Keratinocyte (primary cell): ENCODE measurements at regions not wholly inside any gene's neighbourhood (a gene's known extent, or its start where the extent isn't known, plus 50 kb on each side); places are given as distances from the start of the nearest gene placed in this dataset.
"Not testable (repeated sequence)": the region's sequence is repeated elsewhere in the genome, so short reads cannot be mapped to it uniquely, and the experiment has no call there.

Source experiments
- DNase-seq: peaks from one replicate; pipeline ENCODE4 v3.0.0-alpha.2; 2011; ENCODE audit warnings: low read depth, missing footprints, low spot score
- FAIRE-seq: peaks from 2 replicates; lab custom pipeline; 2011; peaks lifted over from hg19 to GRCh38; lab: Jason Lieb, UNC
- H2AFZ ChIP-seq: 2 replicates; pipeline ENCODE4 v1.6.0; 2012; ENCODE audit warnings: low read length, control low read depth, inconsistent platforms; ENCODE audit not compliant: control insufficient read depth
- H3K27ac ChIP-seq: 2 replicates; pipeline ENCODE4 v1.5.1; 2011; ENCODE audit warnings: low read length; ENCODE audit not compliant: control insufficient read depth, insufficient read depth
- H3K27me3 ChIP-seq: 3 replicates; pipeline ENCODE4 v1.6.0; 2011; ENCODE audit warnings: low read length; ENCODE audit not compliant: control insufficient read depth, insufficient read depth; ENCODE audit errors: extremely low read depth
- H3K36me3 ChIP-seq, 2 experiments: 2 replicates in 1 of 2; 3 replicates in 1 of 2; pipeline ENCODE4 v1.5.1; 2011; ENCODE audit warnings: low read length in 2 of 2, mild to moderate bottlenecking in 1 of 2; ENCODE audit not compliant: control insufficient read depth in 2 of 2, insufficient read depth in 2 of 2; ENCODE audit errors: extremely low read depth in 1 of 2
- H3K4me1 ChIP-seq: 3 replicates; pipeline ENCODE4 v1.5.1; 2011; ENCODE audit warnings: low read length; ENCODE audit not compliant: control insufficient read depth, insufficient read depth; ENCODE audit errors: extremely low read depth
- H3K4me2 ChIP-seq: 3 replicates; pipeline ENCODE4 v1.6.0; 2011; ENCODE audit warnings: low read depth, low read length; ENCODE audit not compliant: control insufficient read depth, insufficient read depth; ENCODE audit errors: extremely low read depth
- H3K4me3 ChIP-seq, 3 experiments: fragments of 200-600 bp in 1 of 3; sonication (generic) in 1 of 3; 2 replicates in 2 of 3; 3 replicates in 1 of 3; pipeline ENCODE4 v1.5.1; 2011 to 2016; ENCODE audit warnings: low read length in 3 of 3, mild to moderate bottlenecking in 3 of 3, control low read depth in 2 of 3, inconsistent platforms in 1 of 3, low read depth in 1 of 3, mixed read lengths in 1 of 3, mixed run types in 1 of 3, moderate library complexity in 1 of 3; ENCODE audit not compliant: control insufficient read depth in 2 of 3, insufficient read depth in 2 of 3; ENCODE audit errors: extremely low read depth in 1 of 3
- H3K79me2 ChIP-seq: 2 replicates; pipeline ENCODE4 v1.6.0; 2012; ENCODE audit warnings: low read length; ENCODE audit not compliant: control insufficient read depth, insufficient read depth
- H3K9ac ChIP-seq: 3 replicates; pipeline ENCODE4 v1.6.0; 2011; ENCODE audit warnings: low read length; ENCODE audit not compliant: control insufficient read depth, insufficient read depth; ENCODE audit errors: extremely low read depth
- H3K9me1 ChIP-seq: 3 replicates; pipeline ENCODE4 v1.6.0; 2011; ENCODE audit warnings: low read length; ENCODE audit not compliant: control insufficient read depth, insufficient read depth; ENCODE audit errors: extremely low read depth
- H3K9me3 ChIP-seq: 2 replicates; pipeline ENCODE4 v1.5.1; 2012; ENCODE audit warnings: low read depth, low read length; ENCODE audit not compliant: control insufficient read depth
- H4K20me1 ChIP-seq: 3 replicates; pipeline ENCODE4 v1.6.0; 2011; ENCODE audit warnings: low read length; ENCODE audit not compliant: control insufficient read depth, insufficient read depth; ENCODE audit errors: extremely low read depth
- EZH2 ChIP-seq: IDR thresholded peaks from one replicate; pipeline ENCODE4 v1.6.1; 2012; ENCODE audit warnings: inconsistent platforms, mild to moderate bottlenecking, low read length, moderate library complexity
- dilution Hi-C: fragments of 300-500 bp; cut with MboI; formaldehyde crosslinking; loops from one replicate; pipeline ENCODE4 v1.7.0; 2020; ENCODE audit warnings: low sequenced_read_pairs; ENCODE audit not compliant: extremely low pct_ligation_motif_present
- TF ChIP-seq, protein P1 (sequence below), 3 experiments: IDR thresholded peaks in 1 of 3; conservative IDR thresholded peaks in 1 of 3; optimal IDR thresholded peaks in 1 of 3; 2 replicates in 2 of 3; 3 replicates in 1 of 3; pipeline versions ENCODE3 to v1.5.1; 2011; ENCODE audit warnings: low read length in 3 of 3, mild to moderate bottlenecking in 3 of 3, moderate library complexity in 2 of 3, control low read depth in 1 of 3, inconsistent platforms in 1 of 3; ENCODE audit not compliant: insufficient read depth in 2 of 3; ENCODE audit errors: extremely low read depth in 1 of 3

DNA sequence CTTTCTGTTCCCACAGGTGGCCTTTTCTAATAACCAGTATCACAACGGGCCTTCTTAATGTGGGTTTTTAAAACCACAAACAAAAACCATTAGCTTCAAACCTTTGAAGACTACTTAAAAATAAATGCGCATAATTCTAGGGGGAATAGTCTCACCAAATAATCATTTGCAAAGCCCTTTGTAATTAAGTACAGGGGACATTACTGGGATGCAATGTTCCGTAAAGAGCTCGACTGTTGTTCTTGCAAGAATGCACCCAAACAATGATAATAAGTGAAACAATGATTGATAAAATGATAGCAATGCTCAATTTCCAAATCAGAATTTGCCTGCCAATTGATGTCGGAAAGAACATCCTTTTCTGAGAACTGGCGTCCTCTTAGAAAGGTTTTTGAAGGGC, 589.1 kb upstream of the ADARB2 start:
- dilution Hi-C loops = no loop called here
- H3K36me3 ChIP-seq = no peaks in the 10 kb centered on the region
- H3K4me3 ChIP-seq = no peak overlapping the region
- FAIRE-seq (no peak), DNase-seq (no peak)
- no peaks in the 10 kb centered on the region for H3K4me1 ChIP-seq
- no peak overlapping the region for H2AFZ ChIP-seq
- no peak overlapping the region for H3K27ac ChIP-seq
- H3K79me2 ChIP-seq = no peaks in the 10 kb centered on the region
- no peaks in the 10 kb centered on the region for H4K20me1 ChIP-seq
- no peaks in the 10 kb centered on the region for H3K9me1 ChIP-seq
- no peak overlapping the region for H3K4me2 ChIP-seq
- TF ChIP-seq, protein P1, sequence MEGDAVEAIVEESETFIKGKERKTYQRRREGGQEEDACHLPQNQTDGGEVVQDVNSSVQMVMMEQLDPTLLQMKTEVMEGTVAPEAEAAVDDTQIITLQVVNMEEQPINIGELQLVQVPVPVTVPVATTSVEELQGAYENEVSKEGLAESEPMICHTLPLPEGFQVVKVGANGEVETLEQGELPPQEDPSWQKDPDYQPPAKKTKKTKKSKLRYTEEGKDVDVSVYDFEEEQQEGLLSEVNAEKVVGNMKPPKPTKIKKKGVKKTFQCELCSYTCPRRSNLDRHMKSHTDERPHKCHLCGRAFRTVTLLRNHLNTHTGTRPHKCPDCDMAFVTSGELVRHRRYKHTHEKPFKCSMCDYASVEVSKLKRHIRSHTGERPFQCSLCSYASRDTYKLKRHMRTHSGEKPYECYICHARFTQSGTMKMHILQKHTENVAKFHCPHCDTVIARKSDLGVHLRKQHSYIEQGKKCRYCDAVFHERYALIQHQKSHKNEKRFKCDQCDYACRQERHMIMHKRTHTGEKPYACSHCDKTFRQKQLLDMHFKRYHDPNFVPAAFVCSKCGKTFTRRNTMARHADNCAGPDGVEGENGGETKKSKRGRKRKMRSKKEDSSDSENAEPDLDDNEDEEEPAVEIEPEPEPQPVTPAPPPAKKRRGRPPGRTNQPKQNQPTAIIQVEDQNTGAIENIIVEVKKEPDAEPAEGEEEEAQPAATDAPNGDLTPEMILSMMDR (optimal IDR thresholded peaks at IDR 0.05 in 1 of 3, IDR thresholded peaks at IDR 0.05 in 1 of 3, conservative IDR thresholded peaks at IDR 0.05 in 1 of 3; ENCODE audit: extremely low read depth in 1 of 3, insufficient read depth in 2 of 3, low read length in 3 of 3) = no peak
- no peak for TF ChIP-seq EZH2
- peaks cover 4% of the 10 kb centered on the region for H3K9me3 ChIP-seq
- no peaks in the 10 kb centered on the region for H3K27me3 ChIP-seq
- H3K9ac ChIP-seq = no peak overlapping the region

- H3K36me3 ChIP-seq, DNase-seq, H3K9me3 ChIP-seq, H3K9me1 ChIP-seq, H3K4me3 ChIP-seq, FAIRE-seq, H2AFZ ChIP-seq, H3K4me2 ChIP-seq, H4K20me1 ChIP-seq, H3K79me2 ChIP-seq, H3K27ac ChIP-seq, H3K9ac ChIP-seq, H3K27me3 ChIP-seq, H3K4me1 ChIP-seq, dilution Hi-C loops: not testable (repeated sequence)
Observed at GRCh38 chr10:2315045-2315485, 577.7 kb upstream of the ADARB2 start.

DNA sequence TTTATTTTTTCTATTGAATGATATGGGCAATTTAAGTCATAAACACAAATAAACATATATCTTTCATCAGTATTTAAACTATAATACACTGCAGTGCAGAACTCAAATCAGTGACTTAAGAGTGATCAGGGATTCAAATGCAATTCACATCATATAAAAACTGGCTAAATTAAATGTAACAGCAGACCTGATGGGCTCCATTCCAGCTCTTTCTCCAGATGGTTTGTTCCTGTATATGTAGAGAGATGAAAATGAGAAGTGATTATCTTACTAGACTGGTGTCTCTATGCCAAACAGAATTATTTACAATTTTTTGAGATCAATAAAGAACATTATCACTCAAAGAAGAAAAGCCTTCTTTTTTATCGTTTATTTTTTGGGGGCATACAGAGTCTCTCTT, 568.8 kb upstream of the ADARB2 start:
- dilution Hi-C loops = no loop called here
- no peaks in the 10 kb centered on the region for H3K36me3 ChIP-seq
- no peak overlapping the region for H2AFZ ChIP-seq
- no peak overlapping the region for H3K4me3 ChIP-seq
- TF ChIP-seq, protein P1 (optimal IDR thresholded peaks at IDR 0.05 in 1 of 3, IDR thresholded peaks at IDR 0.05 in 1 of 3, conservative IDR thresholded peaks at IDR 0.05 in 1 of 3; ENCODE audit: extremely low read depth in 1 of 3, insufficient read depth in 2 of 3, low read length in 3 of 3) = no peak
- no peak for TF ChIP-seq EZH2
- H3K4me2 ChIP-seq = no peak overlapping the region
- H4K20me1 ChIP-seq = no peaks in the 10 kb centered on the region
- DNase-seq (no peak), FAIRE-seq (no peak)
- no peak overlapping the region for H3K27ac ChIP-seq
- H3K9me3 ChIP-seq = peaks cover 2% of the 10 kb centered on the region
- no peaks in the 10 kb centered on the region for H3K9me1 ChIP-seq
- no peaks in the 10 kb centered on the region for H3K79me2 ChIP-seq
- H3K9ac ChIP-seq = no peak overlapping the region
- H3K4me1 ChIP-seq = no peaks in the 10 kb centered on the region
- H3K27me3 ChIP-seq = no peaks in the 10 kb centered on the region
